Neural cell (in vitro differentiated cells): ENCODE measurements at regions not wholly inside any gene's neighbourhood (a gene's known extent, or its start where the extent isn't known, plus 50 kb on each side); places are given as distances from the start of the nearest gene placed in this dataset.
A peak's percentile ranks its signal among the peaks of the same experiment; 100 is the strongest.

Source experiments
- H2AFZ ChIP-seq: fragments of 200-600, 300-800 bp; sonication (generic), shearing (Covaris generic); 2 replicates; pipeline ENCODE4 v1.6.0; 2014; ENCODE audit warnings: low read depth, mild to moderate bottlenecking, antibody characterized with exemption, low read length, moderate library complexity
- H3F3A ChIP-seq: fragments of 200-600 bp; shearing (Covaris generic); 2 replicates; pipeline ENCODE4 v1.6.1; 2016; ENCODE audit warnings: mild to moderate bottlenecking, moderate library complexity, mixed read lengths, antibody characterized with exemption, low read length; ENCODE audit not compliant: insufficient read depth, poor library complexity, severe bottlenecking
- H3K27ac ChIP-seq: fragments of 200-600, 300-800 bp; sonication (generic), shearing (Covaris generic); 2 replicates; pipeline ENCODE4 v1.5.1; 2014; ENCODE audit warnings: mild to moderate bottlenecking, low read length, moderate library complexity
- H3K27me3 ChIP-seq: fragments of 300-800, 200-600 bp; sonication (generic), shearing (Covaris generic); 2 replicates; pipeline ENCODE4 v1.6.0; 2014; ENCODE audit warnings: mild to moderate bottlenecking, low read depth, low read length, moderate library complexity; ENCODE audit not compliant: insufficient read depth
- H3K36me3 ChIP-seq: fragments of 300-800, 200-600 bp; sonication (generic), shearing (Covaris generic); 2 replicates; pipeline ENCODE4 v1.5.1; 2014; ENCODE audit warnings: mild to moderate bottlenecking, antibody characterized with exemption, low read length, moderate library complexity; ENCODE audit not compliant: insufficient read depth
- H3K4me2 ChIP-seq: fragments of 300-800, 200-600 bp; sonication (generic), shearing (Covaris generic); 2 replicates; pipeline ENCODE4 v1.6.0; 2014; ENCODE audit warnings: mild to moderate bottlenecking, low read length
- H3K4me3 ChIP-seq: fragments of 300-800, 200-600 bp; sonication (generic), shearing (Covaris generic); 2 replicates; pipeline ENCODE4 v1.5.1; 2014; ENCODE audit warnings: mild to moderate bottlenecking, low read length, moderate library complexity
- H3K79me2 ChIP-seq: fragments of 200-600 bp; shearing (Covaris generic); replicated peaks from 2 replicates; pipeline ENCODE4 v1.6.0; 2014; ENCODE audit warnings: mild to moderate bottlenecking, low read length, moderate library complexity; ENCODE audit not compliant: insufficient read depth
- H3K9ac ChIP-seq: fragments of 300-800, 200-600 bp; sonication (generic), shearing (Covaris generic); 2 replicates; pipeline ENCODE4 v1.6.1; 2016; ENCODE audit warnings: mild to moderate bottlenecking, low read length, mixed read lengths
- H3K9me2 ChIP-seq: fragments of 200-600 bp; shearing (Covaris generic); 2 replicates; pipeline ENCODE4 v1.6.1; 2016; ENCODE audit warnings: mild to moderate bottlenecking, low read length, mixed read lengths; ENCODE audit not compliant: insufficient read depth
- H3K9me3 ChIP-seq: fragments of 200-600, 300-800 bp; sonication (generic), shearing (Covaris generic); 2 replicates; pipeline ENCODE4 v1.6.1; 2016; ENCODE audit warnings: mild to moderate bottlenecking, mixed run types, low read length, moderate library complexity, mixed read lengths
- H4K20me1 ChIP-seq: fragments of 200-600 bp; shearing (Covaris generic); 2 replicates; pipeline ENCODE4 v1.6.1; 2016; ENCODE audit warnings: mild to moderate bottlenecking, mixed run types; ENCODE audit not compliant: insufficient read depth
- EP300 ChIP-seq: fragments of 450-650 bp; conservative IDR thresholded peaks from 2 replicates; pipeline ENCODE4 v1.6.1; 2014; ENCODE audit warnings: antibody characterized with exemption, mild to moderate bottlenecking, moderate library complexity; ENCODE audit not compliant: poor library complexity, severe bottlenecking
- EZH2 ChIP-seq: fragments of 200-600, 300-800 bp; shearing (Covaris generic), sonication (generic); IDR thresholded peaks from 2 replicates; pipeline ENCODE4 v1.6.1; 2014; ENCODE audit warnings: antibody characterized with exemption, low read length, borderline replicate concordance, mild to moderate bottlenecking; ENCODE audit not compliant: insufficient read depth, poor library complexity, severe bottlenecking
- MXI1 ChIP-seq: fragments of 450-650 bp; conservative IDR thresholded peaks from 2 replicates; pipeline ENCODE4 v1.6.1; 2014; ENCODE audit warnings: antibody characterized with exemption, mild to moderate bottlenecking; ENCODE audit not compliant: poor library complexity, severe bottlenecking
- POLR2AphosphoS5 ChIP-seq: IDR thresholded peaks from 2 replicates; pipeline ENCODE4 v1.6.1; 2012
- RAD21 ChIP-seq: fragments of 450-650 bp; conservative IDR thresholded peaks from 2 replicates; pipeline ENCODE4 v1.6.1; 2014; ENCODE audit warnings: antibody characterized with exemption, mild to moderate bottlenecking, moderate library complexity
- SMC3 ChIP-seq: fragments of 450-650 bp; conservative IDR thresholded peaks from 2 replicates; pipeline ENCODE4 v1.6.1; 2014; ENCODE audit warnings: antibody characterized with exemption, mild to moderate bottlenecking, moderate library complexity; ENCODE audit not compliant: poor library complexity
- TAF1 ChIP-seq: IDR thresholded peaks from 2 replicates; pipeline ENCODE4 v1.6.1; 2012; ENCODE audit warnings: low read depth
- TF ChIP-seq, protein P1 (sequence below): fragments of 450-650 bp; IDR thresholded peaks from 2 replicates; pipeline ENCODE4 v1.5.1; 2014; ENCODE audit warnings: antibody characterized with exemption, mild to moderate bottlenecking, moderate library complexity; ENCODE audit not compliant: poor library complexity, severe bottlenecking
- TF ChIP-seq, protein P2 (sequence below): IDR thresholded peaks from 2 replicates; pipeline ENCODE4 v1.6.1; 2012; ENCODE audit warnings: borderline replicate concordance

DNA sequence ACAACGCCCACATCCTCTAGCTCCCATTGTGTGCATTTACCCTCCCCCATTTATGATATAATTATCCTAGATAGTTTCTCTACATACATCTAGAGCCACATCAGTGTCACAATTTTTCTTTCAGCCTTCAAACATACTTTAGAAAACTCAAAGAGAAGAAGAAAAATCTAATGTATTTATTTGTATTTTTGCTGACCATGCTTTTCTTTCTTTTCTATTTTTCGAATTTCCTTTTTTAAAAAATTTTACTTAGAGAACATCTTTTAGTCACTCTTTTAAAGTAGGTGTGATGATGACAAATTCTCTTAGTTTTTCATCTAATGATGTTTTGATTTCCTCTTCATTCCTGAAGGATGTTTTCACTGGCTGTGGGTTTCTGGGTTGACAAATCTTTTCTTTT is 117.0 kb upstream of the CHL1 start:
- Histone ChIP-seq H4K20me1 (no peaks in the 10 kb centered on the region), H3K27ac (no peak overlapping the region), H3F3A (no peaks in the 10 kb centered on the region), H3K9ac (no peak overlapping the region), H3K27me3 (no peaks in the 10 kb centered on the region), H3K9me2 (no peaks in the 10 kb centered on the region), H3K4me3 (no peak overlapping the region), H3K36me3 (no peaks in the 10 kb centered on the region), H3K4me2 (no peak overlapping the region), H2AFZ (no peak overlapping the region), H3K9me3 (no peaks in the 10 kb centered on the region), H3K79me2 (no peaks in the 10 kb centered on the region)
- TF ChIP-seq, protein P1, sequence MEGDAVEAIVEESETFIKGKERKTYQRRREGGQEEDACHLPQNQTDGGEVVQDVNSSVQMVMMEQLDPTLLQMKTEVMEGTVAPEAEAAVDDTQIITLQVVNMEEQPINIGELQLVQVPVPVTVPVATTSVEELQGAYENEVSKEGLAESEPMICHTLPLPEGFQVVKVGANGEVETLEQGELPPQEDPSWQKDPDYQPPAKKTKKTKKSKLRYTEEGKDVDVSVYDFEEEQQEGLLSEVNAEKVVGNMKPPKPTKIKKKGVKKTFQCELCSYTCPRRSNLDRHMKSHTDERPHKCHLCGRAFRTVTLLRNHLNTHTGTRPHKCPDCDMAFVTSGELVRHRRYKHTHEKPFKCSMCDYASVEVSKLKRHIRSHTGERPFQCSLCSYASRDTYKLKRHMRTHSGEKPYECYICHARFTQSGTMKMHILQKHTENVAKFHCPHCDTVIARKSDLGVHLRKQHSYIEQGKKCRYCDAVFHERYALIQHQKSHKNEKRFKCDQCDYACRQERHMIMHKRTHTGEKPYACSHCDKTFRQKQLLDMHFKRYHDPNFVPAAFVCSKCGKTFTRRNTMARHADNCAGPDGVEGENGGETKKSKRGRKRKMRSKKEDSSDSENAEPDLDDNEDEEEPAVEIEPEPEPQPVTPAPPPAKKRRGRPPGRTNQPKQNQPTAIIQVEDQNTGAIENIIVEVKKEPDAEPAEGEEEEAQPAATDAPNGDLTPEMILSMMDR, result no peak
- no peak for TF ChIP-seq SMC3
- no peak for TF ChIP-seq EZH2
- no peak for TF ChIP-seq EP300
- TF ChIP-seq TAF1, result no peak
- no peak for TF ChIP-seq MXI1
- no peak for TF ChIP-seq RAD21
- TF ChIP-seq, protein P2, sequence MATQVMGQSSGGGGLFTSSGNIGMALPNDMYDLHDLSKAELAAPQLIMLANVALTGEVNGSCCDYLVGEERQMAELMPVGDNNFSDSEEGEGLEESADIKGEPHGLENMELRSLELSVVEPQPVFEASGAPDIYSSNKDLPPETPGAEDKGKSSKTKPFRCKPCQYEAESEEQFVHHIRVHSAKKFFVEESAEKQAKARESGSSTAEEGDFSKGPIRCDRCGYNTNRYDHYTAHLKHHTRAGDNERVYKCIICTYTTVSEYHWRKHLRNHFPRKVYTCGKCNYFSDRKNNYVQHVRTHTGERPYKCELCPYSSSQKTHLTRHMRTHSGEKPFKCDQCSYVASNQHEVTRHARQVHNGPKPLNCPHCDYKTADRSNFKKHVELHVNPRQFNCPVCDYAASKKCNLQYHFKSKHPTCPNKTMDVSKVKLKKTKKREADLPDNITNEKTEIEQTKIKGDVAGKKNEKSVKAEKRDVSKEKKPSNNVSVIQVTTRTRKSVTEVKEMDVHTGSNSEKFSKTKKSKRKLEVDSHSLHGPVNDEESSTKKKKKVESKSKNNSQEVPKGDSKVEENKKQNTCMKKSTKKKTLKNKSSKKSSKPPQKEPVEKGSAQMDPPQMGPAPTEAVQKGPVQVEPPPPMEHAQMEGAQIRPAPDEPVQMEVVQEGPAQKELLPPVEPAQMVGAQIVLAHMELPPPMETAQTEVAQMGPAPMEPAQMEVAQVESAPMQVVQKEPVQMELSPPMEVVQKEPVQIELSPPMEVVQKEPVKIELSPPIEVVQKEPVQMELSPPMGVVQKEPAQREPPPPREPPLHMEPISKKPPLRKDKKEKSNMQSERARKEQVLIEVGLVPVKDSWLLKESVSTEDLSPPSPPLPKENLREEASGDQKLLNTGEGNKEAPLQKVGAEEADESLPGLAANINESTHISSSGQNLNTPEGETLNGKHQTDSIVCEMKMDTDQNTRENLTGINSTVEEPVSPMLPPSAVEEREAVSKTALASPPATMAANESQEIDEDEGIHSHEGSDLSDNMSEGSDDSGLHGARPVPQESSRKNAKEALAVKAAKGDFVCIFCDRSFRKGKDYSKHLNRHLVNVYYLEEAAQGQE, result no peak
- no peak for TF ChIP-seq POLR2AphosphoS5

DNA sequence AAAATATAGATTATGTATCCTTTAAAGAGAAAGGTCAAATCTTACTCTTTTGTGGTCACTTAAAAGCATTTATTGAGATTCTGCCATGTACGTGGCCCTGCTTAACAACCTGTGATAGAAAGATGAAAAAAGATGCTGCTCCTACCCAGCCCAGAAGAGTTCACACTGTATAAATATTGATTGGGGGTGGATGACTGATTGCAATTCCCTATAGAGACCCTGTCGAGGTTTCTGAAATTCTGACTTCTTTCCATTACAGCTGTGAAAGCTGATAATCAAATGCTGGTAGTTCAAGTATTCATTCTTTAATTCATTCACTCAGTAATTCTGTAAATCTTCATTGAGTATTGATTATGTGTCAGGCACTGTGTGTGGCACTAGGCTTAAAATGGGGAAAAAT is 114.1 kb upstream of the CHL1 start:
- no peaks in the 10 kb centered on the region for H3K9me2 ChIP-seq

More for the DNA sequence above, 114.1 kb upstream of the CHL1 start:
- Histone ChIP-seq H3K27me3 (no peaks in the 10 kb centered on the region), H3K79me2 (no peaks in the 10 kb centered on the region), H3K9me3 (no peaks in the 10 kb centered on the region), H3K27ac (no peak overlapping the region), H3K4me3 (no peak overlapping the region), H3K36me3 (no peaks in the 10 kb centered on the region), H2AFZ (no peak overlapping the region), H4K20me1 (no peaks in the 10 kb centered on the region), H3K4me2 (no peak overlapping the region), H3K9ac (no peak overlapping the region), H3F3A (no peaks in the 10 kb centered on the region)
- TF ChIP-seq RAD21 (no peak), POLR2AphosphoS5 (peak; percentile 71), SMC3 (no peak), EP300 (peak; percentile 57)
- TF ChIP-seq, protein P2, result no peak
- TF ChIP-seq, protein P1, result no peak
